Astrocyte (in vitro differentiated cells and primary cell): ENCODE measurements at regions not wholly inside any gene's neighbourhood (a gene's known extent, or its start where the extent isn't known, plus 50 kb on each side); places are given as distances from the start of the nearest gene placed in this dataset.

Experiments
- CTCF ChIP-seq: IDR thresholded peaks from 2 replicates; pipeline ENCODE4 v1.5.1; 2011; ENCODE audit warnings: low read depth, mild to moderate bottlenecking, inconsistent platforms, low read length, moderate library complexity; ENCODE audit not compliant: insufficient read depth
- EZH2 ChIP-seq: IDR thresholded peaks from 2 replicates; pipeline ENCODE4 v1.6.1; 2012; ENCODE audit warnings: mild to moderate bottlenecking, low read length, inconsistent platforms; ENCODE audit not compliant: insufficient read depth

- TF ChIP-seq CTCF, result no peak
- TF ChIP-seq EZH2, result no peak
These were observed 310.8 kb downstream of the DRD1 start for GRCh38 chr5:175133185-175133584.
